ENCODE measurements at regions not wholly inside any gene's neighbourhood (a gene's known extent, or its start where the extent isn't known, plus 50 kb on each side); places are given as distances from the start of the nearest gene placed in this dataset.

DNA sequence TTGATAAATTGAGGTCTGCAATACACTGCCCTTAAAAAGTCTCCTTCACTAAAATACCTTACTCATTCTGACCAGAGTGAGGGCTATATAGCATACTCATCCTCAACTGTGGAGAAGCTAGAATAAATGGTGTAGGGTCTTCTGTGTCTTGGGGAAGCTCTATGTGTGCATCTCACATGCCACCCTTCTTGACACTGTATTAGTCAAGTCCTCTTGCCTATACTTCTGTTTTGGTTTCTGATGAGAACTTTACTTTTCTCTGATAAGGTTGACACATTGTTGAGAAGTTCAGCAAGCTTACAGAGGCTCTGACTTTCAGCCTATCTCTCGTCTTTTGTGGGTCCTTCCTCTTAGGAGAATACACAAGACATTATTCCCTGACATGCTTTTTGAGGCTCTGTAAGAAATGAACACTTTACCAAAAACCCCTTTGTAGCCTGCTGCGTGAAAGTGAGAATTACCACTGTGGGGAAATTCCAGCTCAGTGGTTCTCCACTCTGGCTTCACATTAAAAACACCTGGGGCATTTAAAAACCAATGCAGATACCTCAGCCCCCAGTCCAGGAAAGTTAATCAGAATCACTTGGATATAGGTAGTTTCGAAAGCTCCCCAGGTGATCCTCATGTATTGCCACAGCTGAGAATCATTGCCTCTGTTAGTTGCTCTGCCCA is 372.1 kb upstream of the HS3ST5 start (continued):
- TF ChIP-seq YBX1 (IDR thresholded peaks at IDR 0.05): no peak
- TF ChIP-seq, protein P1, sequence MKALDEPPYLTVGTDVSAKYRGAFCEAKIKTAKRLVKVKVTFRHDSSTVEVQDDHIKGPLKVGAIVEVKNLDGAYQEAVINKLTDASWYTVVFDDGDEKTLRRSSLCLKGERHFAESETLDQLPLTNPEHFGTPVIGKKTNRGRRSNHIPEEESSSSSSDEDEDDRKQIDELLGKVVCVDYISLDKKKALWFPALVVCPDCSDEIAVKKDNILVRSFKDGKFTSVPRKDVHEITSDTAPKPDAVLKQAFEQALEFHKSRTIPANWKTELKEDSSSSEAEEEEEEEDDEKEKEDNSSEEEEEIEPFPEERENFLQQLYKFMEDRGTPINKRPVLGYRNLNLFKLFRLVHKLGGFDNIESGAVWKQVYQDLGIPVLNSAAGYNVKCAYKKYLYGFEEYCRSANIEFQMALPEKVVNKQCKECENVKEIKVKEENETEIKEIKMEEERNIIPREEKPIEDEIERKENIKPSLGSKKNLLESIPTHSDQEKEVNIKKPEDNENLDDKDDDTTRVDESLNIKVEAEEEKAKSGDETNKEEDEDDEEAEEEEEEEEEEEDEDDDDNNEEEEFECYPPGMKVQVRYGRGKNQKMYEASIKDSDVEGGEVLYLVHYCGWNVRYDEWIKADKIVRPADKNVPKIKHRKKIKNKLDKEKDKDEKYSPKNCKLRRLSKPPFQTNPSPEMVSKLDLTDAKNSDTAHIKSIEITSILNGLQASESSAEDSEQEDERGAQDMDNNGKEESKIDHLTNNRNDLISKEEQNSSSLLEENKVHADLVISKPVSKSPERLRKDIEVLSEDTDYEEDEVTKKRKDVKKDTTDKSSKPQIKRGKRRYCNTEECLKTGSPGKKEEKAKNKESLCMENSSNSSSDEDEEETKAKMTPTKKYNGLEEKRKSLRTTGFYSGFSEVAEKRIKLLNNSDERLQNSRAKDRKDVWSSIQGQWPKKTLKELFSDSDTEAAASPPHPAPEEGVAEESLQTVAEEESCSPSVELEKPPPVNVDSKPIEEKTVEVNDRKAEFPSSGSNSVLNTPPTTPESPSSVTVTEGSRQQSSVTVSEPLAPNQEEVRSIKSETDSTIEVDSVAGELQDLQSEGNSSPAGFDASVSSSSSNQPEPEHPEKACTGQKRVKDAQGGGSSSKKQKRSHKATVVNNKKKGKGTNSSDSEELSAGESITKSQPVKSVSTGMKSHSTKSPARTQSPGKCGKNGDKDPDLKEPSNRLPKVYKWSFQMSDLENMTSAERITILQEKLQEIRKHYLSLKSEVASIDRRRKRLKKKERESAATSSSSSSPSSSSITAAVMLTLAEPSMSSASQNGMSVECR (CRISPR knock-in tag; IDR thresholded peaks at IDR 0.05): no peak
- TF ChIP-seq HDAC1 (IDR thresholded peaks at IDR 0.05): no peak

DNA sequence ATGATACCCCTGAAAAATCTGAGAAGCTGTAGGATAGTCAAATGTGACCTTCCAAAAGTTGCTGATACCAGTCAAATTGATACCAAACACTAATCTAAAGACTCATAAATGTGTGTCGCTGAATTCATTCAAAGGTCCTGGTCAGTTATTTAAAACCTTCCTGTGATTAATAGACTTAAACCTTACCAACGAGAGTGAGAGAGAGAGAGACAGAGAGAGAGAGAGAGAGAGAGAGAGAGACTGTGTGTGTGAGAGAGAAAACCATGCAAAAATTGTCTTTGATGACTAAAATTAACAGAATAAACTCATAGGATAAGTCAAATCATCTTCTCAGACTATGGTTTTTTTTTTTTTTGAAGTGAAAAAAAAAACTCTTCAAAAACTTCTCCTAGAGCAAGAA is 370.9 kb upstream of the HS3ST5 start:
- POLR2A ChIA-PET: no interaction called here
- no peaks in the 10 kb centered on the region for H3K79me2 ChIP-seq (ENCODE audit: control insufficient read depth, insufficient read depth, low read length)
- CTCF ChIA-PET (ENCODE audit: low intra/inter-chr PET ratio): no interaction called here
- H2AFZ ChIP-seq (ENCODE audit: low read depth, low read length): no peak overlapping the region
- no peak overlapping the region for H3K4me2 ChIP-seq (ENCODE audit: insufficient read depth, low read length)
- no peak overlapping the region for H3K9ac ChIP-seq (ENCODE audit: insufficient read depth in 1 of 2, low read depth in 2 of 2, low read length in 2 of 2)
- TF ChIP-seq NELFE (IDR thresholded peaks at IDR 0.05; ENCODE audit: insufficient read depth, insufficient read length): no peak
- TF ChIP-seq CBFA2T2 (conservative IDR thresholded peaks at IDR 0.05): no peak
- no peak for TF ChIP-seq PHF8 (IDR thresholded peaks at IDR 0.05; ENCODE audit: borderline replicate concordance, low read length)
- TF ChIP-seq OTX1 (CRISPR knock-in tag; IDR thresholded peaks at IDR 0.05): no peak
- TF ChIP-seq, protein P2, sequence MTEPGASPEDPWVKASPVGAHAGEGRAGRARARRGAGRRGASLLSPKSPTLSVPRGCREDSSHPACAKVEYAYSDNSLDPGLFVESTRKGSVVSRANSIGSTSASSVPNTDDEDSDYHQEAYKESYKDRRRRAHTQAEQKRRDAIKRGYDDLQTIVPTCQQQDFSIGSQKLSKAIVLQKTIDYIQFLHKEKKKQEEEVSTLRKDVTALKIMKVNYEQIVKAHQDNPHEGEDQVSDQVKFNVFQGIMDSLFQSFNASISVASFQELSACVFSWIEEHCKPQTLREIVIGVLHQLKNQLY (CRISPR knock-in tag; conservative IDR thresholded peaks at IDR 0.05): no peak
- TF ChIP-seq, protein P3, sequence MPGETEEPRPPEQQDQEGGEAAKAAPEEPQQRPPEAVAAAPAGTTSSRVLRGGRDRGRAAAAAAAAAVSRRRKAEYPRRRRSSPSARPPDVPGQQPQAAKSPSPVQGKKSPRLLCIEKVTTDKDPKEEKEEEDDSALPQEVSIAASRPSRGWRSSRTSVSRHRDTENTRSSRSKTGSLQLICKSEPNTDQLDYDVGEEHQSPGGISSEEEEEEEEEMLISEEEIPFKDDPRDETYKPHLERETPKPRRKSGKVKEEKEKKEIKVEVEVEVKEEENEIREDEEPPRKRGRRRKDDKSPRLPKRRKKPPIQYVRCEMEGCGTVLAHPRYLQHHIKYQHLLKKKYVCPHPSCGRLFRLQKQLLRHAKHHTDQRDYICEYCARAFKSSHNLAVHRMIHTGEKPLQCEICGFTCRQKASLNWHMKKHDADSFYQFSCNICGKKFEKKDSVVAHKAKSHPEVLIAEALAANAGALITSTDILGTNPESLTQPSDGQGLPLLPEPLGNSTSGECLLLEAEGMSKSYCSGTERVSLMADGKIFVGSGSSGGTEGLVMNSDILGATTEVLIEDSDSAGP (CRISPR knock-in tag; IDR thresholded peaks at IDR 0.05): no peak
- intact Hi-C loops (cut with micrococcal nuclease) (no loop called here), in situ Hi-C loops (cut with MboI) (no loop called here)
- FAIRE-seq: no peak
- no peaks in the 10 kb centered on the region for H3K4me1 ChIP-seq (replicated peaks in 1 of 2; ENCODE audit: control insufficient read depth in 2 of 2, insufficient read depth in 2 of 2, low read length in 2 of 2)
- H3K27me3 ChIP-seq (ENCODE audit: control insufficient read depth in 2 of 2, insufficient read depth in 2 of 2, low read length in 2 of 2): no peaks in the 10 kb centered on the region
- H3K36me3 ChIP-seq (ENCODE audit: control insufficient read depth, insufficient read depth, low read length): no peaks in the 10 kb centered on the region
- no peaks in the 10 kb centered on the region for H4K20me1 ChIP-seq (replicated peaks; ENCODE audit: control insufficient read depth, insufficient read depth, low read length)
- ATAC-seq: no peak
- BruUV-seq (replicated peaks): no TSS peak
- no peaks in the 10 kb centered on the region for H3K9me1 ChIP-seq (ENCODE audit: control insufficient read depth, insufficient read depth, low read length)
- DNase-seq (ENCODE audit: extremely low read depth in 1 of 4, low spot score in 3 of 4): no peak
- no peak overlapping the region for H3K27ac ChIP-seq (ENCODE audit: extremely low read depth, low read depth, low read length)
- H3K9me3 ChIP-seq (replicated peaks; ENCODE audit: control insufficient read depth, insufficient read depth, low read depth, low read length): no peaks in the 10 kb centered on the region
- no peak overlapping the region for H3K4me3 ChIP-seq
- WGBS (ENCODE audit: insufficient coverage, low coverage, missing lambda C conversion rate): 0% methylated on average over 2 of the region's 2 CpGs

All from K562 (cell line).